RPMI8226 (cell line): ENCODE measurements at regions not wholly inside any gene's neighbourhood (a gene's known extent, or its start where the extent isn't known, plus 50 kb on each side); places are given as distances from the start of the nearest gene placed in this dataset.
A peak's percentile ranks its signal among the peaks of the same experiment; 100 is the strongest.
"Not testable (repeated sequence)": the region's sequence is repeated elsewhere in the genome, so short reads cannot be mapped to it uniquely, and the experiment has no call there.

Experiments
- DNase-seq: peaks from one replicate; pipeline ENCODE4 v3.0.0-alpha.2; 2015

DNA sequence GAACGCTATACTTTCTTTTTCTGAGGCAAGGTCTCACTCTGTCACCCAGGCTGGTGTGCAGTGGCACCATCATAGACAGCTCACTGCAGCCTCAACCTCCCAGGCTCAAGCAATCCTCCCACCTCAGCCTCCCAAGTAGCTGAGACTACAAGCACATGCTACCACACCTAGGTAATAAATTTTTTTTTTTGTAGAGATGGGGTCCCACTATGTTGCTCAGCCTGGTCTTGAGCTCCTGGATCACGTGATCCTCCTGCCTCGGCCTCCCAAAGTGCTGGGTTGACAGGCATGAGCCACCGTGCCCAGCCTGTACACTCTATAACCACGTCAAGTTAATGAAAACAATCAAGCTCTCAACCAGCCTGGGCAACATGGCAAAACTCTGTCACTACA is 127.1 kb upstream of the VOPP1 start:
- DNase-seq = not testable (repeated sequence)

DNA sequence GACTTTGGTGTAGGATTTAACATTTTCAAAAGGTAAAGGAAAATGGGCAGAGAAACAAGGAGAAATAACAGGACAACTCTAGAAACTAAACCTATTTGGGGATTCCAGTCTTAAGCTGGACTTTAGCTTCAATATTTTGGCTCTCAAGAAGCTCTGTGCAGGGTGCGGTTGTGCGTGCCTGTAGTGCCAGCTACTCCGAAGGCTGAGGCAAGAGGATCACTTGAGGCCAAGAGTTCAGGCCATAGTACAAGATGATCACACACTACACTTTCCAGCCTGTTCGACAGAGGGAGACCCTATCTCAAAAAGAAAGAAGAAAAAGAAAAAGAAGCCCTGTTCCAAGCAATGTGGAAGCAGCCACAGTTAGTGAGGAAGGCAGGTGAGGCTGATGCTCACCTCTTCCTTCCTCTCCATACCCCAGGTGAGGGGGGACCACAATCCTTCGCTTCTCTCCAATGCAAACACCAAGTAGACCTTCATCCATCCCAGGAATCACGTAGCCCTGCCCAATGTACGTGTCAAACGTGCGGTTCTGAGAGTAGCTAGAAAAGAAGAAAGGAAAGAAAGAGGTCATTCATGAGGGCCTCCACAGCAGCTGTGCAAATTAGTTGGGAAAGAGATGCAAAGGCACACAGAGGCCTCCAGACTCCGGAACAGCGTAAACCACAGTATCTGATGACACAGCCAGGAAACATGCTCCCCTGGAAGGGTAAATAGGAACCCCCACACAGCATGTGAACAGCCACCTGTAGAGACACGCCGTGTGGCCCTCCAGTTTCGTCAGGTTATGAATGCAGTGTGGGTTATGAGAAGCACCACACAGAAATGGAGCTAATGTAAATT is 126.5 kb upstream of the VOPP1 start:
- DNase-seq = peak; percentile 5

- DNase-seq = not testable (repeated sequence)
These were observed 123.8 kb upstream of the VOPP1 start for GRCh38 chr7:55695893-55696701.

DNA sequence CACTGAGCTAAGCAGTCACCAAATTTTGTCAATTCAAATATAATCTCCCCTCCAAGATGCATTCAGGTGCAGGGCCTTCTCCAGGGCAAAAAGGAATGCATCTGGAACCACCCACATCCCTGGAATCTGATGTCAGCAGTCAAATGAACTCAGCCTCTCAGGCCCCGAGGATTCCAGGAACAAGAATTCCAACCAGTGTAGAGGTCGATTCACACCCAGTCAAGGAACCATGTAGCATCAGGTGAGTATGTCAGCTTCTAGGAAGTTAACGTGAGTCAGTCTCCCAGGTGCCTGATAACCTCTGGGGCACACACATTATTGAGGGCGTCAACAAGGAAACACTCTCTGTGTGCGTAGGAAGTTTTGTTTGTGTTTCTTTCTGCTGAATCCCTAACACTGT is 122.2 kb upstream of the VOPP1 start:
- DNase-seq = not testable (repeated sequence)

GRCh38 chr7:55688684-55689681 is 116.7 kb upstream of the VOPP1 start:
- DNase-seq = not testable (repeated sequence)

DNA sequence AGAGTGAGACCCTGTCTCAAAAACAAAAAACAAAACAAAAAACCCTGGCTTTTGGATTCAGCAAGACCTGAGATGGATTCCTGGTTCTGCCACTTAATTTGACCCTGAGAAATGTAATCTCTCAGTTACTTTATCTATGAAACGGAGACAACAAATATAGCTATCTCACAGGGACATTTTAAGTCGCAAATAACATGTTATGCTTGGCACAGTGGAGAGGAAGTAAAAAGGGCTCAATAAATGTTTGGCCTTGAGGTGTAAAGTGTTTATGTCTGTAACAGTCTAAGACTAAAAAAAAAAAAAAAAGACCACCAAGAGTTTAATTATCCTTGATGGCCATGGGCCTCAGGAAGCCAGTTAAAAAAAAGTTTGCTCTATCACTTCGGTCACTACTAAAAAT is 116.0 kb upstream of the VOPP1 start:
- not testable (repeated sequence) for DNase-seq

- DNase-seq = not testable (repeated sequence)
These were observed 115.0 kb upstream of the VOPP1 start for GRCh38 chr7:55687252-55687651.

- not testable (repeated sequence) for DNase-seq
These were observed 114.5 kb upstream of the VOPP1 start for GRCh38 chr7:55686771-55687170.

GRCh38 chr7:55683501-55683900 is 111.2 kb upstream of the VOPP1 start:
- DNase-seq = not testable (repeated sequence)

- not testable (repeated sequence) for DNase-seq
These were observed 103.3 kb upstream of the VOPP1 start for GRCh38 chr7:55675589-55675988.

DNA sequence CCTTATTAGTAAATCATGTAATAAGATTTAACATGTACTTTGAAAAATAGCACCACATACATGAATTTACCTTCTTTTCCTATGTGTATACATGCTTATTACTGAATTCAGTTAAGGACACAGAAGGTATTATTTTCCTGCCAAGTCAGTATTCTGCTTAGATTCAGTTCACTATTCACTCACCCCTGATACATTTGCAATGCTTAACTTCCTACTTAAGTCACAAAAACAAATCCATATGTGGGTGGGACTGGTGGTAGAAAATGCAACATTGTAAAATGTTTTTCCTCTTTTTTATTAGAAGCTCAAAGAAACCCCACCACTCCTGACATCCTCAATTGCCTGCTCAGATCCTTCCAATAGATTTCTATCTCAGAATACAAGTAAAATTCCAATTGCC is 101.2 kb upstream of the VOPP1 start:
- not testable (repeated sequence) for DNase-seq

DNA sequence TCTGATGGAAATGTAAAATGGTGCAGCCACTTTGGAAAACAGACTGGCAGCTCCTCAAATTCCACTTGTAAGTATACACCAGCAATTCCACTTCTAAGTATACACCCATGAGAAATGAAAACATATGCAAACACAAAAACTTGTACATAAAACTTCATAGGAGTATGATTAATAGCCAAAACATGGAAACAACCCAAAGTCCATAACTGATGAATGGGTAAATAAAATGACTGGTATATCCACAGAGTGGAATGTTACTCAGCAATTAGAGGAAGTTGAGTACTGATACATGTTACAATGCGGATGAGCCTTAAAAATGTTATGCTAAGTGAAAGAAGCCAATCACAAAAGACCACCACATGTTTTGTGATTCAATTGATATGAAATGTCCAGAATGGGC is 99.8 kb upstream of the VOPP1 start:
- not testable (repeated sequence) for DNase-seq

DNA sequence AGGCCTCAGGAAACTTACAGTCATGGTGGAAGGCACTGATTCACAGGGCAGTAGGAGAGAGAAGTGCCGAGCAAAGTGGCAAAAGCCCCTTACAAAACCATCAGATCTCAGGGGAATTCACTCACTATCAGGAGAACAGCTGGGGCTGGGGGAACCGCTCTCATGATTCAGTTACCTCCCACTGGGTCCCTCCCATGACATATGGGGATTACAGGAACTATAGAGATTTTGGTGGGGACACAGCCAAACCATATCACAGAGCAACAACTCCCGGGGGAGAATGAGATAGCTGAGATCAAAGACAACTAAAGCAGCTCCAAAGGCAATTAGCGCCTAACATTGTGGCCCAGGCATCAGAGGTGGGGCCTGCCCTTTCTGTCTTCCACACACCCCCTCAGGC is 85.4 kb upstream of the VOPP1 start:
- DNase-seq = no peak

- DNase-seq = no peak
These were observed 78.8 kb upstream of the VOPP1 start for GRCh38 chr7:55651057-55651456.

GRCh38 chr7:55649238-55649637 is 76.9 kb upstream of the VOPP1 start:
- no peak for DNase-seq

DNA sequence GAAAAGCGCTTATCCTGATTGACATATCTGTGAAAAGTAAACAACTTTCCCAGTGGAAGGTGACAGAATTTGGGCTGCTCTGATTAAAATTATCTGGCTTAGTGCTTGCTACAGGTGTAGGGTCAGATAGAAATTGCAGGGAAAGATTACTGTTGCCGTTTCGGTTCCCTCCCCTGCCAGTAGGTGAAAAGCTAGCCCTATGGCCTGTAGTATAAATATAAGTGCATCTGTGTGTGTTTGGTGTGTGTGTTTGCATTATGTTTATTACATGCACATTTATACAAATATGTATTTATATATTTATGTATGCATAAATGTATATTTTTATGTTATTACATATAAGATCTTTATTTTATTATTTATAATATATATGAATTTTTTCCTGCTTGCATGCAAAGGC is 72.3 kb upstream of the VOPP1 start:
- no peak for DNase-seq

DNA sequence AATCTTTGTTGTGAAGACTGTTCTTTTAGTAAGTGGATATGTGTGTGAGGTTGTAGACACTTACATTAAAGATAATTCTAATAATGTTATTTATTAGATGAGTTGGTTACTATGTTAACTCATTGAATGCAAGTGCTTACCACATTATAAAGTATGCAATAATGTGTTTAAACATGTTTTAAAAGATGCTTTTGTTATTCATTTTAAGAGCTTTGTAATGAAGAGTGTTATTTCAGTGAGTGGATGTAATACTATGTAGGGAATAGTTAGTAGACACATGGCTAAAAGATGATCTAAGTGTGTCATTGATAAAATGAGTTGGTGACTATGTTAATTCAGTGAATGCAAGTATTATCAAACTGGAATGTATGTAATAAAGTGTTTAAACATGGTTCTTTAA is 70.0 kb upstream of the VOPP1 start:
- DNase-seq = no peak

GRCh38 chr7:55641811-55642210 is 69.5 kb upstream of the VOPP1 start:
- no peak for DNase-seq

DNA sequence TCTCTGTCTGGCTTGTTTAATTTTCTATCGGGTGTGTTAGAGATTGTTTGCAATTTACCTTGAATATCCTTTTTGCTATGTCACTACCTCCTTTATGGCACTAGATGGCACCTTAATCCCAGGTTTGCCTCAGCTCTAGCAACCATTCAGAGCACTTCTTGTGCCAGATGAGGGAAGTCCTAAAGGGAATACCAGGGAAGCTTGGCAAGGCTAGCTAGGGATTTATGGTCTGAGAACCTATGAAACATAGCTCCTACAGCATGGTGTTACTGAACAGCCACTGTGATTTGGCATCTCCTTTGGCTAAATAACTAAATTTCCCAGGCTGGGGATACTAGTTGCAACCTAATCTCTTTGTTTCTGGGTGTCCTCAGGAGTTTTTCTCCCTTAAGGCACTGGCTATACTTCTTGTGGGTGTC is 69.0 kb upstream of the VOPP1 start:
- DNase-seq = peak; percentile 67

DNA sequence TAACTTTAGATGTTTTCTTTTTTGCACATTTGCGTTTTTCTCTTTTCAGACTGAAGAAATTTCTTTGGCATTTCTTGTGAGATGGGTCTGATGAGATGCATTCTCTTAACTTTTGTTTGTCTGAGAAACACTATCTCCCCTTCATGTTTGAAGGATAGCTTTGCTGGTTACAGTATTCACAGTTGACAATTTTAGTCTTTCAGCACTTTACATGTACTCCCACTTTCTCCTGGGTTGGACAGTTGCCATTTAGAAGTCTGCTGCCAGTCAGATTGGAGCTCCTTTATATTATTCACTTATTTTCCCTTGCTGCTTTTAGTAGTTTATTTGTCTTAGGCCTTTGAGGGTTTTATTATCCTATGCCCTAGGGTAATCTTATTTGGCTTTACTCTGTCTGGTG is 67.3 kb upstream of the VOPP1 start:
- no peak for DNase-seq

DNA sequence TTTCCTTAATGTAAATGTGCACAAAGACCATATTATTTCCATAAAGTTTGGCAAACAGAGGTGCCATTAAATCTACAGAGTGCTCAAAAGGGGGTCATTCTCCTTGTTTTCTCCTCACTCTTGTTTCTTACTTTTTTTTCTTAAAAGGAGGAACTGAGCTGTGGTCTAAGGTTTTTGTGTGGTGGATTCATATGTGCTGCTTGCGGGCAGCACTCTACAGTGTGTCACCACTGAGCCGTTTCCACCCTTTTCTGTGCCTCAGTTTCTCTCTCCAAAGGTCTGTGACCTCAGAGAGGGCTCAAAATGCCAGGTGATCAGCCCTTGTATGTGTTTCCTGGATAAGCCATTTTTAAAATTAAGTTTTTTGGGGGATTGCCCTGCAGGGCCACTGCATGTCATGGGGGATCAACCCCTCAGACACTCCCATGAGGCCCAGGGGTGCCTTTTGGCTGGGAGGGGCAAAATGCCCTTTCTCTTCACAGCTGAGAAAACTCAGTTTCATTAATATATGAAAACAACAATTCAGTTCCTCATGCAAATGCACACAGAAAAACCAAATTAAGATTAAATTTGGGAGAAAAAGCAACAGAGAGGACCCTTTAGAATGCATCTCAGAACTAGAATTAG is 56.9 kb upstream of the VOPP1 start:
- no peak for DNase-seq

DNA sequence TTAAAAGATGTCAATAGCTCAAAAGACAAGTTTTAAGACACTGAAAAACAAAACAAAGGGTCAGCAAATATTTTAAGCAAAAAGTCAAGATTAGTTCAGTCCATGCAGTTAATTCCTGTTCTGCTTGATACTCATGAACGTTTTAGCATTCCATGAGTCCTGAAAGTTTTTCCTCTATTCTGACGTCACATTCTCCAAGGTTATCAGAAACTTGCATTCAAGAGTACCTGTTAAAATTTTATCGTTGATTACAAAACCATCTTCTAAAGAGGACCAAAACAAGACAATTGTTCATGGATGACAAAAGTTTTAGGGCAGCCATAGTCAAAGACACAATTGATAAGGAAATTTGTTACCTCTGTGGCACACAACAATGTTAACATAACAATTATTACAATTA is 52.5 kb upstream of the VOPP1 start:
- no peak for DNase-seq
